CD4-positive, alpha-beta T cell (primary cell): ENCODE measurements at regions not wholly inside any gene's neighbourhood (a gene's known extent, or its start where the extent isn't known, plus 50 kb on each side); places are given as distances from the start of the nearest gene placed in this dataset.

ENCODE experiments used
- ATAC-seq: fragments of 200-7000 bp; cut with Tn5 transposase; one replicate; pipeline ENCODE4 v1.10.0; 2022; ENCODE audit warnings: mild to moderate bottlenecking; ENCODE audit not compliant: poor library complexity
- CTCF ChIA-PET: fragments of 350-600 bp; sonication (Branson Sonifier 250); formaldehyde crosslinking; loops from one replicate; lab custom pipeline; 2021; ENCODE audit warnings: antibody characterized with exemption, inconsistent platforms; lab: Charles Lee
- POLR2A ChIA-PET: fragments of 350-600 bp; sonication (Branson Sonifier 250); formaldehyde crosslinking; loops from one replicate; lab custom pipeline; 2021; ENCODE audit warnings: antibody characterized with exemption, inconsistent platforms; lab: Charles Lee
- DNase-seq, 14 experiments: peaks; one replicate each; pipeline ENCODE4 v3.0.0-alpha.2; 2013 to 2020; ENCODE audit warnings: mixed read lengths in 2 of 14
- H3K27ac ChIP-seq, 2 donors: one replicate each; pipeline versions ENCODE4 v1.5.1 to v1.7.0; 2013; ENCODE audit warnings: low read length in 2 of 2, low read depth in 1 of 2, mild to moderate bottlenecking in 1 of 2
- H3K27me3 ChIP-seq, 2 experiments: 1 replicate in 1 of 2; 2 replicates in 1 of 2; pipeline versions ENCODE4 v1.6.1 to v1.7.0; 2013; ENCODE audit warnings: low read length in 2 of 2, control low read depth in 1 of 2, mild to moderate bottlenecking in 1 of 2, moderate library complexity in 1 of 2; ENCODE audit not compliant: insufficient read depth in 2 of 2, control insufficient read depth in 1 of 2
- H3K36me3 ChIP-seq: one replicate; pipeline ENCODE4 v1.6.1; 2013; ENCODE audit warnings: low read length, control low read depth; ENCODE audit not compliant: insufficient read depth
- H3K4me1 ChIP-seq: one replicate; pipeline ENCODE4 v1.6.1; 2013; ENCODE audit warnings: low read length, control low read depth; ENCODE audit not compliant: insufficient read depth
- H3K4me3 ChIP-seq: one replicate; pipeline ENCODE4 v1.5.1; 2013; ENCODE audit warnings: mild to moderate bottlenecking, low read length, moderate library complexity
- H3K9me3 ChIP-seq, 2 experiments: 1 replicate in 1 of 2; 2 replicates in 1 of 2; pipeline versions ENCODE4 v1.6.1 to v1.7.0; 2013; ENCODE audit warnings: low read length in 2 of 2, mild to moderate bottlenecking in 2 of 2, control low read depth in 1 of 2, moderate library complexity in 1 of 2; ENCODE audit not compliant: control insufficient read depth in 1 of 2, insufficient read depth in 1 of 2
- H3K27ac Mint-ChIP-seq: one replicate; pipeline ENCODE4 v1.8.0; 2020; ENCODE audit warnings: mixed read lengths
- H3K27me3 Mint-ChIP-seq: one replicate; pipeline ENCODE4 v1.8.0; 2021; ENCODE audit warnings: mixed read lengths
- H3K36me3 Mint-ChIP-seq: one replicate; pipeline ENCODE4 v1.8.0; 2021; ENCODE audit warnings: low read depth, mixed read lengths
- H3K4me1 Mint-ChIP-seq: one replicate; pipeline ENCODE4 v1.8.0; 2021; ENCODE audit warnings: low read depth, mixed read lengths
- H3K4me3 Mint-ChIP-seq: one replicate; pipeline ENCODE4 v1.8.0; 2020; ENCODE audit warnings: mild to moderate bottlenecking, mixed read lengths
- H3K9me3 Mint-ChIP-seq: one replicate; pipeline ENCODE4 v1.8.0; 2020; ENCODE audit warnings: mixed read lengths
- CTCF ChIP-seq: fragments of 200-600 bp; IDR thresholded peaks from one replicate; pipeline ENCODE4 v1.8.0; 2022; ENCODE audit warnings: antibody characterized with exemption, mild to moderate bottlenecking
- intact Hi-C, 2 experiments: fragments of 100-400 bp; cut with DNase I in 1 of 2; cut with micrococcal nuclease in 1 of 2; formaldehyde crosslinking; loops; one replicate each; pipeline versions ENCODE4 v1.15.1 to v1.9.0; 2023 to 2025; cut with DNase I, micrococcal nuclease

GRCh38 chr20:22382742-22383141, 201.6 kb downstream of the FOXA2 start:
- Mint-ChIP-seq H3K4me1 (no peaks in the 10 kb centered on the region), H3K27ac (no peak overlapping the region), H3K9me3 (no peaks in the 10 kb centered on the region), H3K36me3 (no peaks in the 10 kb centered on the region), H3K4me3 (no peak overlapping the region), H3K27me3 (no peaks in the 10 kb centered on the region)
- DNase-seq (no peak), ATAC-seq (no peak)
- Histone ChIP-seq H3K27ac (no peak overlapping the region), H3K4me3 (no peak overlapping the region), H3K27me3 (no peaks in the 10 kb centered on the region), H3K9me3 (peaks cover 0 to 9% of the 10 kb centered on the region in 2 experiments), H3K4me1 (no peaks in the 10 kb centered on the region), H3K36me3 (no peaks in the 10 kb centered on the region)
- intact Hi-C loops: no loop called here
- CTCF ChIA-PET: no interaction called here
- POLR2A ChIA-PET: no interaction called here
- no peak for TF ChIP-seq CTCF

GRCh38 chr20:22381812-22382416, 202.5 kb downstream of the FOXA2 start:
- H3K4me1 Mint-ChIP-seq: no peaks in the 10 kb centered on the region
- H3K27ac Mint-ChIP-seq: no peak overlapping the region
- ATAC-seq (no peak), DNase-seq (no peak)
- TF ChIP-seq CTCF: no peak
- no peak overlapping the region for H3K4me3 Mint-ChIP-seq
- no peak overlapping the region for H3K27ac ChIP-seq
- no peaks in the 10 kb centered on the region for H3K36me3 Mint-ChIP-seq
- POLR2A ChIA-PET: no interaction called here
- H3K4me1 ChIP-seq: no peaks in the 10 kb centered on the region
- peaks cover 0 to 9% of the 10 kb centered on the region in 2 experiments for H3K9me3 ChIP-seq
- H3K4me3 ChIP-seq: no peak overlapping the region
- no peaks in the 10 kb centered on the region for H3K9me3 Mint-ChIP-seq
- intact Hi-C loops: no loop called here
- H3K27me3 ChIP-seq: no peaks in the 10 kb centered on the region
- no peaks in the 10 kb centered on the region for H3K27me3 Mint-ChIP-seq
- no peaks in the 10 kb centered on the region for H3K36me3 ChIP-seq
- CTCF ChIA-PET: no interaction called here

GRCh38 chr20:22379472-22379871, 204.9 kb downstream of the FOXA2 start:
- Histone ChIP-seq H3K27ac (no peak overlapping the region), H3K27me3 (no peaks in the 10 kb centered on the region), H3K9me3 (peaks cover 0 to 3% of the 10 kb centered on the region in 2 experiments), H3K4me1 (no peaks in the 10 kb centered on the region), H3K4me3 (no peak overlapping the region), H3K36me3 (no peaks in the 10 kb centered on the region)
- H3K4me3 Mint-ChIP-seq: no peak overlapping the region
- ATAC-seq (no peak), DNase-seq (no peak)
- CTCF ChIA-PET: no interaction called here
- H3K27ac Mint-ChIP-seq: no peak overlapping the region
- H3K36me3 Mint-ChIP-seq: no peaks in the 10 kb centered on the region
- no peaks in the 10 kb centered on the region for H3K27me3 Mint-ChIP-seq
- no peaks in the 10 kb centered on the region for H3K9me3 Mint-ChIP-seq
- no peaks in the 10 kb centered on the region for H3K4me1 Mint-ChIP-seq
- POLR2A ChIA-PET: no interaction called here
- intact Hi-C loops: no loop called here
- no peak for TF ChIP-seq CTCF
